Activated CD4-positive, alpha-beta T cell treated with anti-CD3 and anti-CD28 coated beads for 48 hours (primary cell): ENCODE measurements at regions not wholly inside any gene's neighbourhood (a gene's known extent, or its start where the extent isn't known, plus 50 kb on each side); places are given as distances from the start of the nearest gene placed in this dataset.
"Not testable (repeated sequence)": the region's sequence is repeated elsewhere in the genome, so short reads cannot be mapped to it uniquely, and the experiment has no call there.

Experiments
- DNase-seq: peaks from one replicate; pipeline ENCODE4 v3.0.0-alpha.2; 2020

DNA sequence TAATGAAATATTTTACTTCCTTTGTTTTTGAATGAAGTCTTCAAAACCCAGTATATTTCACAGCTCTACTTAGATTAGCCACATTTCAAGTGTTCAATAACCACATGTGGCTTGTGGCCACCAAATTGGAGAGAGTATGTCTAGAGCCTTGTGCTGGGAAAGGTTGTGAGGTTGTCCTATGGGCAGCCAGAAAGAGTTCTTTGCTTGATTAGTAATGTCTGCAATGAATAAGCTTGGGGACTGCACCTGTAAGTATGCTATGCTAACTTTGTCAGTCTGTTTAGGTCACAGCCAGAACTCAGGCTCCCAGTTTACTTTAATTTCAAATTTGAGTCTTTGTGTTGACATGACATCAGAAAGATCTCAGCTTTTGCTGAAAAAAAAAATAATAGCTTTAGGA, 294.9 kb upstream of the SOX14 start:
- DNase-seq: no peak

DNA sequence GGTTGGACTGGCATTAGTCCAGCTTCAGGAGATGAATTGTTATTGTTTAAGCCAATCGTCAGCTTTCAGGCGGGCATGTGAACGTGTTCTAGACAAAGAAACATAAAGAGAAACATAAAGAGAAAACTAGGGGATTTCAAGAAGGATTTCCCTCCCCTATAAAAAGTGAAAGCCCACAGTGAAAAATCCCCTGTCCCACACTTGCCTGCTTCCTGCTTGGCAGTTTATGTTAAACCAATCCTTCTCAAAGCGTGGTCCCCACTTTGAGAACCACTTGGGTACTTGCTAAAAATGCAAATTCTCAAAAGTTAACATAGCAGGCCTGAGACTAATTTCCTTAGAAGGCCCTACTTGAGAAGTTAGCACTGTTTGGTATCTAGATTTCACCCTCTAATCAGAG, 293.0 kb upstream of the SOX14 start:
- DNase-seq: no peak

DNA sequence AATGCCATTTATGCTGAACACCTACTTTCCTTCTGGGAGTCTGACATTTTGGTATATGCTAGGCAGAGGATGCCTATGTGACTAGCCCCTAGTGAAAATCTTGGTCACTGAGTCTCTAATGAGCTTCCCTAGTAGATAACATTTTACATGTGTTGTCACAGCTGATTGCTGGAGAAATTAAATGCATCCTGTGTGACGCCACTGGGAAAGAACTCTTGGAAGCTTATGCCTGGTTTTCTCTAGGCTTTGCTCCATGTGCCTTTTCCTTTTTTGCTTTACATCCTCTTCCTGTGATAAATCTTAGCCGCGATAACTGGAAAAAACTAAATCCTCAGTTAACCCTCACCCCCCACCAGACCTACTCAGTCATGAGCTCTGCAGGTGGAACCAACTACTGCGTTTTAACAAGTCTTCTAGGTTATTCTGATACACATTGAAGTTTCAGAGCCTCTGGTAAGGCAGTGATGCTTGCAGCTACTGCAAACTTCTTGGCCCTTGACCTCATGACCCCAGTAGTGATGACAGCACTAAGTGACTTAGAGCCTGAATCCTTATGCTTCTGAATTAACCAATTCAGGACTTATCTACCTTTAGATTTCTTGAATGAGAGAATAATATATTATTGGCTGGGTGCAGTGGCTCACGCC, 292.4 kb upstream of the SOX14 start:
- DNase-seq: no peak

DNA sequence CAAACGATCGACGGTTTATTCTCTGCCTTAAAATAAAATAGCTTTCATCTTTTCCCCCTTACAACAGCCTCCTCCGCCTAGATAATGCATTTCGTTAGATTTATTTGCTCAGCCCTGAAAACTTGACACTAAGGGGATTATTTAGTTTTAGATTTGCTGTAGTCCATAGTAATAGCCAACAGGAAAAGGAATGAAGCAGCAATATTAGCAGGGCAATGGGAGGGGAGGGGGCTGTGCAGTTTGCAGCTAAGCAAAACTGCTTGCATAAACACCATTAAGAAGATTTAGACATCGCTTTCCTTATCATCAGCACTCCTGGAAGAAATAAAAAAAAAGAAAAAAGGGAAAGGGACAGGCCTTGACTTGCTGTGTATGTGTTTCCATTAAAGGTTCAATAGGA, 286.5 kb upstream of the SOX14 start:
- DNase-seq: no peak

DNA sequence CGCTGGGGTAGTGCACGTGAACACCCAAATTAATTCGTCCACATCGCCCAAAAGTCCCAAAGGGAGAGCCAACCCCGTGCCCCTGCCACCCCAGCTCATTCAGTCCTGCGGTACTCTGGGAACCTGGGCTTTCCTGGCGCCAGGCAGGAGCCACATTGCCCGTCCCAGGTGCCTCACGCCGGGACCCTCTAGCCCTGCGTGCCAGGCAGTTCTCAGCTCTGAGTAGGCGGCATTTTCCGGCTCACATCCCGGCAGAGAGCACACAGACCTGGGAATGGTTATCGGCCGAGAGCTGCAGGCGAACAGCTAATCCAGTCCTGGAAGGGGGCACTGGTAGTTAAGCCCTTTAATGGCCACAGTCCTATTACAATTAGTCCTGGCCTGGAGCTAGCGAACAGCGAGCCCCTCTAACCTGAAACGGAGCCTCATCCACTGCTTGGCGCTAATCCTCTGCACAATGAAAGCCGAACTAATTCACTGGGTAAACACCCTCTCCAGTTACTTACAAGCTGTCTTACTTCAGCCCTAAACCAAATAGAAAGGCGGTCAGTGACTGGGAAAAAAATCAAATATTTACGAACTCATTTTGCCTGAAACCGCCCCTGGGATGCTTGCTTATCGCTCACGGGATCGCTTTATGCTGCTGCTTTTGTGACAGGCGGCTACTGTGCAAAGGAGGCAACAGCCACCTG, 254.6 kb upstream of the SOX14 start:
- no peak for DNase-seq

DNA sequence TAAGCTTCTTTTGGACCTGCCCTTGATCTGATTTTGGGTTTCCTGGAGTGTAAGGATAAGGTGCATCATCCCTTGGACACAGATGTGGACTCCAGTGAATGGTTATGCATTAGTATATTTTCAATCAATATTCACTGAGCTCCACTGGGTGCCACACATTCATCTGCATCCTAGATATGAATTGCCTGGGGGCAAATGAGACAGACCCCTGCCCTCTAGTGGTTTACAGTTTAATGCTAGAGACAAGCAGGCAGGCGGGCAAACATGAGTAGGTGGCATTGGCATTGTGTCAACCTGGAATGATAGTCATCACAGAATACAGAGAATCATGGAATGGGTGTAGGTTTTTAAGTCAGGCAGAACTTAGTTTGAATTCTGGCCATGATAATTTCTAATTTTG, 252.5 kb upstream of the SOX14 start:
- DNase-seq: no peak

DNA sequence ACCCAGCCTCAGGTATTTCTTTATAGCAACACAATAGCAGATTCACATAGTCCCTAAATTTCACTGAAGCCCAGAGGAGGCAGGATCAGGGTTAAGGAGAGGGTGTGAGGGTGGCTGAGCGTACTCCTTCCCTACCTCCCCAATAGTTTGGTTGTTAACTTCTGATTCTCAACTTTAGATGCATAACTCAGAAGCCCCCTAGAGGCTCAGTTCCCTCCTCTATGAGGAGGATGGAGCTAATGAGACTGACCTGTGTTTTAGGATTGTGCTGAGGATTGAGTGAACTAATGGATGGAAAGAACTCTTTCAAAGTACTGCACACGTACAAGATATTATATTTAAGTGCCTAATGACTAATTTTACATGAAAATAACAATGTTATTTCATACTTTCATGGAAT, 249.3 kb upstream of the SOX14 start:
- DNase-seq: no peak

DNA sequence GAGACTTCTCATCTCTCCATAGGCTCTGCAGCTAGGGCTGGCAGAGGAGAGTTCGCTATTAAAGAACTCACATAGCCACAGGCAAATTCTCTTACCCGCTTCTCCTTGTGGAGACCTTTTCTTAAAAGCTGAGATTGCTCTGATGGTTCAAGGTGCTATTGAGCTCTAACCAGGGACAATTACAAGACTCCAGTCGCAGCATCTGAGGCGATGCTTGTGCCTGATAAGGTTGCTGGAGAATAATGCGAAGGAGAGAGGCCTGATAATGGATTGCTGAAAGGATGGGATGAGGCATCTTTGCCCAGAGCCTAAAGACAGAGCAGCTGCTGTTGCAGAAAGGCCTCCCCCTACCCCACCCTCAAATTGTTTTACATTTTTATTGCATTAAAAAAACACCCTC, 244.5 kb upstream of the SOX14 start:
- no peak for DNase-seq

DNA sequence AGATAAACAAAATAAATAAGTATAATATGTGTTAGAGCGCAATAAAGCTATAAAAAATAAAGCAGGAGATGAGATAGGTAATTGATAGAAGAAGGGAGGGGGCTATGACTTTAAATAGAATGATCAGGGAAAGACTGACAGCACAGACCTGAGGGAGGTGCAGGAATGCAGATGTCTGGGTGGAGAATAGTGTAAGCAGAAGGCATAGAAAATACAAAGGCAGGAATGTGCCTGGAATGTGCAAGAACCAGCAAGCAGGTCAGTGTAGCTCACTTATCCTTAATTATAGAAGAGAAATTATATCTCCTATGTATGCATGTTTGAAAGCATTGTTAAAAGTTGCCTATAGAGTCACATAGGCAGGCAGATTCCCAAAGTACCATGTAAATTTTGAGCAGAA, 239.4 kb upstream of the SOX14 start:
- DNase-seq: no peak

DNA sequence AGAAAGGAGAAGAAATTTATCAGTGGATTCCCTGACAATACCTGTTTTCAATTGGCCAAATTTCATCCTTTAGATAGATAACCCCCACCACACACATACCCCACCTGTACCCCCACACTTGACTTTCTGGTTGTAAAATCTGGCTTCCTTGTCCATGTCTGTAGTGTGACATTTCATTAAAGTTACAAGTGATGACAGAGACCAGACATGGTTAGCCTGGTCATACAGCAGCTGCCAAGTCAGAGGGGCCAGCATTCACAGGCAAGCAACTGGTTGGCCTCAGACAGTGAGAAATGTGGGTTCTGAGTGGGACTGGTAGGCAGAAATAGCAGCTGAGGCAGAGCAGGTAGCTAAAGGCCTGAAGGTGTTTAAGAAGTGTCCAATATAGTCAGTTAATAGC, 238.6 kb upstream of the SOX14 start:
- DNase-seq: no peak

DNA sequence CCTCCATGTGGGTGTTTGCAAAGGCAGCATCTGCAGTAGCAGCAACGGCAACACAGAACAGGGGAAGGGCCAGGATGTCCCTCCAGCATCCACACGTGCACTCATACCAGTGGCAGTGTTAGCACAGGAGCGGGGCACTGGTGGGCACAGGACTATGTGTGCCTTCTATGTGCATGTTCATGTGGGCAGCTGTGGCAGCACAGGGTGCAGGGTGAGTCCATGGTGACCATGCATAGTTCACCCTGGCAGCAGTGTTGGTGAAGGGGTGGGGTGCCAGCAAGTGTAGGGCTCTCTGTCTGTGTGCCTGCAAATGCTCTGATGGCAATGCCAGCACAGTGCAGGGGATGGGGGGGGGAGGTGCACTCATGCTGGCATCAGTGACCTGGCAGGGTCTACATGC, 222.1 kb upstream of the SOX14 start:
- no peak for DNase-seq

DNA sequence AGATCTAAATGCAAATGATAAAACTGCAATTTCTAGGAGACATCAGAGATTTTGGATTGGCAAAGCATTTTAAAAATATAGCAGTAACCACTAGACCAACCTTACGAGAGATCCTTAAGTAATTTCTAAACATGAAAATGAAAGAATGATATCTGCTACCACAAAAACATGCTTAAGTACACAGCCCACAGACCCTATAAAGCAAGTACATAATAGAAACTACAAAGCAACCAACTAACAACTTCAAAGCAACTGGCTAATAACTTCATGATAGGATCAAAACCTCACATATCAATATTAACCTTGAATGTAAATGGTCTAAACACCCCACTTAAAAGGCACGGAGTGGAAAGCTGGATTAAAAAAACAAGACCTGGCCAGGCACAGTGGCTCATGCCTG, 209.9 kb upstream of the SOX14 start:
- DNase-seq: no peak

DNA sequence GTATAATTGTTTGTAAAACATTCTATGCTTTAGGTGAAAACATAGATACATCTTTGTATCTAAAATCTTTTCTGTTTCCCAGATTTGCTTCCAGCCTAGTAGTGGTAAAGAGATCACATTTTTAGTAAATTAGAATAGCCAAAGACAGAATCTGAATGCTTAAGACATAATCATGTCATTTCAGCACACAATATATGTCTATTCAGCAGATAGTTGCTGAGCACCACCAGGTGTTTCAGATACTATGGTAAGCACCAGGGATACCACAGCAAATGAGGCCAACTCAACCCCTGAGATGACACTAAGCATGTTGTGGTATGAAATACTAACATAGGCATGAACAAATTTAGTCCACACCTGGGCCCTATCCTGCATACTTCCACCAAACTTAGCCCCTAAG, 195.2 kb upstream of the SOX14 start:
- no peak for DNase-seq

DNA sequence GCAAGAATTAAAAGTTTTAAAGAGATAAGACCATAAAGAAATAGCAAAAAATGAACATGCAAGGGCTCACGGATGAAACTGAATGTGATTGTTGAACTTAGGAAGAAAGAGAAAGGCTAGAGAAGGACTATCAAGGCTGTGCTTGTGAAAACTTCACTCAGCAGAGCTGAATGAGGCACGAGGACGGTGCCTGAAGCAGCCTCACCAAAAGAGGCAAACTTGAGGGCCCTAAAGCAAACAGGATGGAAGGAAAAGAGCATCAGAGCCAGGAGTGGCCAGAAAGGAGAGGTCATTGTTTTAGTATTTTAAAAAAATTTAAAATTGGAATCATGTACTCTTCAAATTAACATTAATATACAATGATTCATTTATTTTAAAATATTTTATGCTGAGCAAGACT, 191.2 kb upstream of the SOX14 start:
- no peak for DNase-seq

DNA sequence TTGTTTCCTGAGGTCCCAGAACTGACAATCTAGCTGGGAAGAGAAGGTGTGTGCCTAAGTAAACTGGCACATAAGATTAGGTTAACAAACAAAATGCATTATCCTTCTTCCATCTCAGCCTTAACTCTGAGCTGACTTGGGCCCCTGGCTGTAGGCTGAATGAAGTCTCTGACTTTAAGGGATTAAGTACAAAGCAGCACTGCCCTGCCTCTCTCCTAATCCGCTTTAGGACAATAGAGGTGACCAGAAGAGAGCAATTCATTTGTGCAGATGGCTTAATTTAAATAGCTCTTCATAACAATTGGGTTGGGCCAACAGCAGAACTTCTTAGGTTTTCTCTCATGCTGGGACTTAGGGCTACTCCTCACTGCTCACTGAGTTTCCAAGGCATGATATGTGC, 181.6 kb upstream of the SOX14 start:
- no peak for DNase-seq

DNA sequence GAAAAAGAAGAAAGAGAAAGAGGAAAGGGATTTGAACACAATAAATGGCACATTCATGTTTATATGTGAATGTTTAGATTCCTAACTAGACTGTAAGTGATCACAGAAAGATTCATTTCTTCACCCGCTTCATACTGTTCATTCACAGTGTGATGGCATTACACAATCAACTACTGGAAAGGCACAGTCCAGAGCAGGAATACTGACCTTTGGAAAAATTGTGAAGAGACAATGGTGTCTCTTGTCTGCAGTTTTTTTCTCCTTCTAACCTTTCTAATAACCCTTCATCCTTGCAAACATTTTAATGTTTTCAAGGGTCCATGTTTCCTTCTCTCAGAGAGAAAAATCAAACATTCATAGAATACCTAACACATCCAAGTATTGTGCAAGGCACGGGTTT, 180.9 kb upstream of the SOX14 start:
- DNase-seq: no peak

DNA sequence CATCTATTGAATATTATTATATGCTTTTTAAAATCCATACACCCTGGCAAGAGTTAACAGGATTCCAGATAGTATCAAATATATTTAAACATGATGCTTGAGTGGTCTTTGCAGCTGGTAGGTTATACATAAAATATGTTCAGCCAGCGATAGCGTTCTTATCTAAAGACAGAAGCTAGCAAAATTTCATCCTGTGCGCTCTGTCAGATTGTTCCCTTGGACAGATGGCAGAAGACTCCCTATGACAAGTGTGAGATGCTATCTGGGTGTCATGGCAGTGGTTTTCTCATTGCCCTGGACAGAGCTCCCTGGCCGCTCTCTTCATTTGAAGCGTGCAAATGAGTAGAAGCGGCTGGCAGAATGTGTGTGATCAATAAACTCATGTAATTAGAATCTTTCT, 175.2 kb upstream of the SOX14 start:
- no peak for DNase-seq

DNA sequence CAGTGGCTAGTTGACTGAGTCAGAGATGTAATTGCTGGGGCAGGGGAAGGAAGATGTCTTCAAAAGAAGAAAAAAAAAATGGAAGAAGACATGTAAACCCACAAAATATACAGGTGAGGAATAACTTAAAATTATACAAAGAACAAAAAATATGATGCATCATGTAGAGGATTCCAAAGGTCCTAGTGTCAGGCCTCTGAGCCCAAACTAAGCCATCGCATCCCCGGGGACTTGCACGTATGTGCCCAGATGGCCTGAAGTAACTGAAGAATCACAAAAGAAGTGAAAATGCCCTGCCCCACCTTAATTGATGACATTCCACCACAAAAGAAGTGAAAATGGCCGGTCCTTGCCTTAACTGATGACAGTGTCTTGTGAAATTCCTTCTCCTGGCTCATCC, 168.7 kb upstream of the SOX14 start:
- DNase-seq: not testable (repeated sequence)

DNA sequence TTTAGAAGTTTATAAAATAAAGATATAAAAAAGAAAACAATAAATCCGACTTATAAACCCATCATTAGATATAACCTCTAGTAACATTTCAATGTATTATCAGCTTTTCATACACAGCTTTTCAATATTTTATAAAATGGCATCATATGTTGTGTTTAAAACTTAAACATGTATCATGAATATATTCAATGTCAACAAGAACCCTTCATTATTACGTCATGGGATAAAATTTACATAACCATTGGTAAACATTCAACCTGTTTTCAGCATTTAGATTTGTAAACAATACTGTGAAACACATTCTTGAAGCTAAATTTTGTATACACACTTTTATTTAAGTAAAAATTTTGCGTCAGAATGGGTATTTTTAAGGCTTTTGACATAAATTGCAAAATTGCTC, 153.4 kb upstream of the SOX14 start:
- no peak for DNase-seq

DNA sequence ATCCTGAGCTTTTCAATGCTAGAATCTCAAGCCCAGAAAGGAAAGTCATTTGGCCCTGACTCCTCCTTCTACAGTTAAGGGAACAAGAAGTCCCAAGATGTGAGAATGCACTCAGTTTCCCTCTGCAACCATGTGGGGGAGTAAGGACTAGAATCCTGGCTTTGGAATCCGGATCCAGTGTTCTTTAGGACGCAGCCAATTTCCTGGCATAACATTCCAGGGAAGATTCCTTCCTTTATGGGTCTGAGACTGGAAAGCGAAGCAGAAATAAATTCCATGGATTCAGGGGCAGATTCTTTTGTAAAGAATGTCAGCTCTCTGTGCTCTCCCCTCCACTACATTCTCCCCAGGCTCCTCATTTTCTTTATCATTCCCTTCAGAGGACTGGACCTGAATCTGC, 151.8 kb upstream of the SOX14 start:
- DNase-seq: no peak

DNA sequence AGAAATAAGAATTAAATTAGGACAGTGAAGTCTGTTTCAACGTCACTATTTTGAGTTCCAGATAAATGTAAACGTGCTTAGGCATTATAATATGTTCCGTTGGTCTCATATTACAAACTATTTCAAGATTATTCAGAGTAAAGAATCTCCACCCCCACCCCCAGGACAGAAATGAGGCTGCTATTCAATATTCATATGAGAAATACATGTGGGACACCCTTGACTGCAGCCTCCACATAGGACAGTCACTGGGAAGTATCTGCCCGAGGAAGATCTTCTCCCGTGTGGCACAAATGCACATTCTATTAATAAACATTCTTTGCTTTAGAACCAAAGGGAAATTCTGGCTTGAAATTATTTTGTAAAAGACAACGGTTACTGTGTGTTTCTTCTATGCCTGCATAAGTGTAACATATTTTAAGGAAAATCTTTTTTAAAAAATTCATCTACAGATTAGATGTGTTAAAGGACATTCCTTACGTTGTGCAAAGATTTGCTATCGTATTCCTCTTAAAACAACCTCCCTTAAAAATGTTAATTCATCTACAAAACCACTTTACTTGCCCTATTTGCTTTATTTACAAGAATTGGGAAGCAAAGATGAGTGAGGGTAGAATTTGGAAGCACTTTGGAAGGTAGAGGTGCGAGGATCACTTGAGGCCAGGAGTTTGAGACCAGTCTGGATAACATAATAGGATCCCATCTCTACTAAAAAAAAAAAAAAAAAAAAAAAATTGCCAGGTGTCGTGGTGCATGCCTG, 148.3 kb upstream of the SOX14 start:
- DNase-seq: no peak

DNA sequence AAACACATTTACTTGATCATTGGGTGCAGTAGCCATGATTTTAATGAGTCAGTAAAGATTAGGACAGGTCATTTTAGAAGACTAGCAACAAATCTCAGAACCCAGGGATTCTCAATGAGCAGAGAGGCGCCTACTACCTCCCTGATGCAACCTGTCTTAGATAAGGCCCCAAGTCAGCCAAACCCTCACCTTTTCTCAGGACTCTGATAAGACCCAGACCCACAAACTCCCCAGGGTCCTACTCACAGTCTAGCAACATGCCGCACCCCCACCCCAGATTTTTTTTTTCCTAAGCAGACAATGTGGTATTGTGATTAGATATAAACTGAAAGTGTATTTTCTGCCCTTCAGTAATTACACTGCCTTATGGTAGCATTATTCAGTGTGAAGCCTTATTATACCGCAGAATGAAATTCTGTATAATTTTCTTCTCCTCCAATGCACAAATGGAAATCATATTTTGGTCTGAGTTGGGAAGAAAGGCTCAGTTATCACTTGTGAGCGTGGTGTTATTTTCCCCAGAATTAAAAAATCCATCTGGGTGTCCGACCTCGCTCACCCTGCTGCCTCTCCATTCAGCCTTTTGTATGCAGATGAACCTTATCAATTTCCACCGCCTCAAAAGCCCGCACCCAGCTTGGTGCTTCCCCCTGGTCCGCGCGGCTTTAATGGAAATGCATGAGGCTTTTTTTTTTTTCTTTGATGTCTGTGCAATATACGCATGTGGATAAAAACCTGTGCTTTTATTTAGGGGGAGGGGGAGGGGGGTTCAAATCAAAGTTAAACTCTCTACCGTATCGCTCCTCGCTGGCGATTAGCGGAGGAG, 122.0 kb upstream of the SOX14 start:
- DNase-seq: no peak

DNA sequence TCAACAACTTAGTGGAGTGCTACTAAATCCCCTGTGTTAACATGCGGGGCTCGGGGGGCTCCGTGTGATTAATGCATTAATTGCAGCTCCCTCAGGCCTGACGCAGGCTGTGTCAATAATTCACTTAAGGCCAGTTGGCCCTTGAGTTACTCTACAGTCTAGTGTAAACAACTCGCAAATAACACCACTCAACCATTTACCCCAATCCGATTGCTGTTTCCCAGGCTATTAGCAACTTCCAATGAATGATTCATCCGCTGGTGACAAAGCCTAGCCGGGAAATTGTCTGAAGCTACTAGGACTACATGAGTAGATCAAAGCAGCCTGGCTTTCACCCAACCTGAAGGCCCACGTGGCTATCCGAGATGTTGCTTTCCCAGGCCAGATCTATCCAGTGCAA, 121.3 kb upstream of the SOX14 start:
- no peak for DNase-seq

DNA sequence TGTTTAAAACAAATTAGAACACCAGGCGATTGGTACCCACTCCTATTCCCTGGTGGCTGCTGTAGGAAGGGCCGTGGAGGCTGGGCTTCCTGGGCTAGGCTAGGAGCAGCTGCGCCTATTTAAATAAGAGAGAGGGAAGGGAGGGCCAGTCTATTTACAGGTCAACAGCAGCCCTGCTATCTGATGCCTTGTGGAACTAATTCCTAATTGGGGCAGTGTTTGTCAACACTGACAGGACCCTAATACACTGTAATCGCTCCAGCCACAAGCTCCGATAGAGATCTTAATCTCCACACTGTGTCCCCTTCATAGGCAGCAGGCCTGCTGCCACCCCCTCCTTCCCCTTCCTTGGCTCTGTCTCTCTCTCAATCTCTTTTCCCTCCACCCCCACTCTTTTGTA, 116.9 kb upstream of the SOX14 start:
- no peak for DNase-seq
